Fibroblast of lung (primary cell): ENCODE measurements at regions not wholly inside any gene's neighbourhood (a gene's known extent, or its start where the extent isn't known, plus 50 kb on each side); places are given as distances from the start of the nearest gene placed in this dataset.

Experiments used
- DNase-seq, 2 donors: peaks; one replicate each; pipeline versions ENCODE4 v3.0.0 to v3.0.0-alpha.2; 2010; ENCODE audit warnings: low read depth in 2 of 2
- H2AFZ ChIP-seq: 2 replicates; pipeline ENCODE4 v1.5.1; 2012; ENCODE audit warnings: low read length, control low read depth, inconsistent platforms
- H3K27ac ChIP-seq: 2 replicates; pipeline ENCODE4 v1.5.1; 2011; ENCODE audit warnings: low read length, control low read depth; ENCODE audit not compliant: insufficient read depth
- H3K27me3 ChIP-seq: 2 replicates; pipeline ENCODE4 v1.5.1; 2011; ENCODE audit warnings: mild to moderate bottlenecking, low read length; ENCODE audit not compliant: control insufficient read depth, insufficient read depth
- H3K36me3 ChIP-seq: 2 replicates; pipeline ENCODE4 v1.5.1; 2011; ENCODE audit warnings: low read length; ENCODE audit not compliant: control insufficient read depth, insufficient read depth
- H3K4me1 ChIP-seq: 2 replicates; pipeline ENCODE4 v1.5.1; 2011; ENCODE audit warnings: low read length; ENCODE audit not compliant: control insufficient read depth, insufficient read depth; ENCODE audit errors: extremely low read depth
- H3K4me2 ChIP-seq: 2 replicates; pipeline ENCODE4 v1.5.1; 2011; ENCODE audit warnings: low read length, control low read depth; ENCODE audit not compliant: insufficient read depth; ENCODE audit errors: extremely low read depth
- H3K4me3 ChIP-seq, 4 experiments: fragments of 200-600 bp in 1 of 4; sonication (generic) in 1 of 4; replicated peaks in 1 of 4; 2 replicates each; pipeline ENCODE4 v1.5.1; 2011 to 2016; ENCODE audit warnings: low read length in 4 of 4, low read depth in 3 of 4, mild to moderate bottlenecking in 3 of 4, control low read depth in 2 of 4, inconsistent platforms in 1 of 4, mixed read lengths in 1 of 4; ENCODE audit not compliant: insufficient read depth in 1 of 4; ENCODE audit errors: control extremely low read depth in 1 of 4
- H3K79me2 ChIP-seq: 2 replicates; pipeline ENCODE4 v1.5.1; 2012; ENCODE audit warnings: mild to moderate bottlenecking, low read length, inconsistent platforms; ENCODE audit not compliant: control insufficient read depth, insufficient read depth
- H3K9ac ChIP-seq: 2 replicates; pipeline ENCODE4 v1.5.1; 2011; ENCODE audit warnings: mild to moderate bottlenecking, low read length, control low read depth; ENCODE audit not compliant: insufficient read depth
- H3K9me3 ChIP-seq: 2 replicates; pipeline ENCODE4 v1.5.1; 2012; ENCODE audit warnings: low read depth, low read length; ENCODE audit not compliant: control insufficient read depth, insufficient read depth
- H4K20me1 ChIP-seq: 2 replicates; pipeline ENCODE4 v1.5.1; 2011; ENCODE audit warnings: low read length; ENCODE audit not compliant: control insufficient read depth, insufficient read depth; ENCODE audit errors: extremely low read depth
- EZH2 ChIP-seq: IDR thresholded peaks from 2 replicates; pipeline ENCODE4 v1.5.1; 2012; ENCODE audit warnings: low read length, control low read depth, mild to moderate bottlenecking; ENCODE audit errors: missing control alignments
- TF ChIP-seq, protein P1 (sequence below), 2 donors: IDR thresholded peaks in 1 of 2; conservative IDR thresholded peaks in 1 of 2; 1 replicate in 1 of 2; 2 replicates in 1 of 2; pipeline ENCODE4 v1.5.1; 2011 to 2012; ENCODE audit warnings: low read length in 2 of 2, control low read depth in 1 of 2, inconsistent platforms in 1 of 2, low read depth in 1 of 2, mild to moderate bottlenecking in 1 of 2

DNA sequence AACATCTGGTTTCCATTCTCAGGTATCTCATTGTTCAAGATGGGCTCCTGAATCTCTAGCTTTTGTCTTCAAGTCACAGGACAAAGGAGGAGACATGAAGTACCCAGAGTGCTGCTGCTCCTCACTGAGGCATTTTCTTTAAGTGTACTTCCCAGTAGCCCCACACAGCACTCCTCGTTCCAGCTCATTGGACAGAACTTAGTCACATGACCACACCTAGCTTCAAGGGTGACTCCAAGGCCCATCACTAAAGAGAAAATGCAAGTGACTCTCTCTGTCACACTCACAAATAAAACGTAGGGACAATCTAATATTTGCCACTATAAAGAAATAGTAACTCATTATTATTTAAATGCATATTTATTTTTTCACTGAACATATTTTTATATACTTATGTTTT, 58.3 kb upstream of the NEUROD6 start:
- Histone ChIP-seq H3K4me3 (no peak overlapping the region), H3K4me2 (no peak overlapping the region)

DNA sequence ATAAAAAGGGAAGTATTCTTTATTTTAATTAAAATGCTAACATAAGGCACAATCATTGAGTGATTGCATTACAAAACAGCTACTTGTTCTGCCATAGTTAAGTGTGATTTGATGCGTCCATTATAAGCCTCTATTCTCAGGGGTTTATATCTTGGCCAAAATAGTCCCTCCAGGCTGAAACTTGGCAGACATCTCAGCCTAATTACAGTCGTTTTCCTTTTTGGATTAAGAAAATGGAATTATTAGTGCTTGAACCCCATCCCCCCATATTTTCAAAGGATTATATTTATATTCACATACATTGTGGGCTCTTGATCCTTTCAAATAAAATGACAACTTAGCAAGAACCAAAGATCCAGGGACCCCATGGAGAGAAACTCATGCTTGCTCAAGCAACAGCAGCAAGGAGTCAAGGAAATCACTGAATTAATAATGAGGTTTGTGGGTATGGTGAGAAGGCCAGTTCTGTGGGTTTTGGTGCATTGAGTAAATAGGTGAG, 66.7 kb upstream of the NEUROD6 start:
- Histone ChIP-seq H3K9me3 (no peaks in the 10 kb centered on the region), H3K27ac (no peak overlapping the region), H4K20me1 (no peaks in the 10 kb centered on the region), H3K79me2 (no peaks in the 10 kb centered on the region), H3K36me3 (no peaks in the 10 kb centered on the region), H3K4me2 (no peak overlapping the region), H2AFZ (no peak overlapping the region), H3K4me3 (no peak overlapping the region), H3K27me3 (no peaks in the 10 kb centered on the region), H3K9ac (no peak overlapping the region), H3K4me1 (no peaks in the 10 kb centered on the region)
- no peak for DNase-seq
- no peak for TF ChIP-seq EZH2
- TF ChIP-seq, protein P1, sequence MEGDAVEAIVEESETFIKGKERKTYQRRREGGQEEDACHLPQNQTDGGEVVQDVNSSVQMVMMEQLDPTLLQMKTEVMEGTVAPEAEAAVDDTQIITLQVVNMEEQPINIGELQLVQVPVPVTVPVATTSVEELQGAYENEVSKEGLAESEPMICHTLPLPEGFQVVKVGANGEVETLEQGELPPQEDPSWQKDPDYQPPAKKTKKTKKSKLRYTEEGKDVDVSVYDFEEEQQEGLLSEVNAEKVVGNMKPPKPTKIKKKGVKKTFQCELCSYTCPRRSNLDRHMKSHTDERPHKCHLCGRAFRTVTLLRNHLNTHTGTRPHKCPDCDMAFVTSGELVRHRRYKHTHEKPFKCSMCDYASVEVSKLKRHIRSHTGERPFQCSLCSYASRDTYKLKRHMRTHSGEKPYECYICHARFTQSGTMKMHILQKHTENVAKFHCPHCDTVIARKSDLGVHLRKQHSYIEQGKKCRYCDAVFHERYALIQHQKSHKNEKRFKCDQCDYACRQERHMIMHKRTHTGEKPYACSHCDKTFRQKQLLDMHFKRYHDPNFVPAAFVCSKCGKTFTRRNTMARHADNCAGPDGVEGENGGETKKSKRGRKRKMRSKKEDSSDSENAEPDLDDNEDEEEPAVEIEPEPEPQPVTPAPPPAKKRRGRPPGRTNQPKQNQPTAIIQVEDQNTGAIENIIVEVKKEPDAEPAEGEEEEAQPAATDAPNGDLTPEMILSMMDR (conservative IDR thresholded peaks at IDR 0.05 in 1 of 2, IDR thresholded peaks at IDR 0.05 in 1 of 2; ENCODE audit: low read depth in 1 of 2, low read length in 2 of 2) = no peak

More for the DNA sequence above, 58.3 kb upstream of the NEUROD6 start:
- no peak for DNase-seq
- Histone ChIP-seq H3K4me1 (no peaks in the 10 kb centered on the region), H3K36me3 (no peaks in the 10 kb centered on the region), H3K27ac (no peak overlapping the region), H3K9me3 (no peaks in the 10 kb centered on the region), H4K20me1 (no peaks in the 10 kb centered on the region), H3K79me2 (no peaks in the 10 kb centered on the region), H3K27me3 (no peaks in the 10 kb centered on the region), H2AFZ (no peak overlapping the region), H3K9ac (no peak overlapping the region)
- TF ChIP-seq, protein P1 (conservative IDR thresholded peaks at IDR 0.05 in 1 of 2, IDR thresholded peaks at IDR 0.05 in 1 of 2; ENCODE audit: low read depth in 1 of 2, low read length in 2 of 2) = no peak
- no peak for TF ChIP-seq EZH2

DNA sequence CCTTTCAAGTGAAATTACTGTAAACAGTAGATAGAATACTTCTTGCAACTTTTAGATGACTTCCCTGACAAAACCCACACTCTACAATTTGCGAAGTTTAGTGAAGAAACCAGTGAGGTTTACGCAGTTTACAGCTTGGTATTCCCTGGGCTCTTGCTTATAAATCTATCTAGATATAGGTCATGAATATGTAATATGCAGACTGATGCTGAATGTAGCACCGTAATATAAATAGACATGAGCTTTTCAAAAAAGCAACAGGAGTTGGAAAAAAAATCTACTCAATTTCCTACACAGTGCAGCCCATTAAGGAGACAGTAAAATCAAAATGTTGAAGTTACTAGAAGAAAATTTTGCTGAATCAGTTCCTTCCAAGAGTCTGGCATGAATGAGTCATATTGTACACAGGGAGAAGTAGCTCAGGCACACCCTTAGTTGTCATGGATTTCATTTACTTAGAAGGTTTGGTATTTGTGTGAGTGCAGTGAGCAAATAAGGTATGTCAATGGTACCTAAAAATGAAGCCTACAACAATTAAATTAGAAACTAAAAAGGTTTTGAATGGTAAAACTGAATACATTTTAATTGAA, 67.7 kb upstream of the NEUROD6 start:
- Histone ChIP-seq H2AFZ (no peak overlapping the region), H3K9me3 (no peaks in the 10 kb centered on the region), H3K4me2 (no peak overlapping the region), H3K27ac (no peak overlapping the region), H4K20me1 (no peaks in the 10 kb centered on the region), H3K4me3 (no peak overlapping the region), H3K4me1 (no peaks in the 10 kb centered on the region), H3K79me2 (no peaks in the 10 kb centered on the region), H3K27me3 (no peaks in the 10 kb centered on the region), H3K9ac (no peak overlapping the region), H3K36me3 (no peaks in the 10 kb centered on the region)
- no peak for TF ChIP-seq EZH2
- TF ChIP-seq, protein P1 (conservative IDR thresholded peaks at IDR 0.05 in 1 of 2, IDR thresholded peaks at IDR 0.05 in 1 of 2; ENCODE audit: low read depth in 1 of 2, low read length in 2 of 2) = no peak
- peak; percentile 60 to 89 for DNase-seq
